Endothelial cell of umbilical vein (primary cell): ENCODE measurements at regions not wholly inside any gene's neighbourhood (a gene's known extent, or its start where the extent isn't known, plus 50 kb on each side); places are given as distances from the start of the nearest gene placed in this dataset.

Source experiments
- BruUV-seq: library from RNA; stranded (reverse); fragments of 400-500 nt; replicated peaks from 2 replicates; lab custom pipeline; 2021; lab: Mats Ljungman, UMichigan
- CTCF ChIA-PET: fragments of 300-600, 350-600 bp; sonication (Branson Sonifier 250); formaldehyde crosslinking; loops from one replicate; lab custom pipeline; 2021; ENCODE audit warnings: antibody characterized with exemption, inconsistent platforms; lab: Charles Lee
- POLR2A ChIA-PET: fragments of 300-600, 350-600 bp; sonication (Branson Sonifier 250); formaldehyde crosslinking; loops from one replicate; lab custom pipeline; 2021; ENCODE audit warnings: antibody characterized with exemption, inconsistent platforms; lab: Charles Lee
- DNase-seq: peaks from one replicate; pipeline ENCODE4 v3.0.0-alpha.2; 2011; ENCODE audit warnings: low read depth, low spot score
- FAIRE-seq: peaks from 2 replicates; lab custom pipeline; 2011; peaks lifted over from hg19 to GRCh38; lab: Jason Lieb, UNC
- H2AFZ ChIP-seq: 2 replicates; pipeline ENCODE4 v1.6.0; 2012; ENCODE audit warnings: low read depth, low read length, control low read depth, inconsistent platforms
- H3K27ac ChIP-seq: 2 replicates; pipeline ENCODE4 v1.5.1; 2011; ENCODE audit warnings: low read depth, mild to moderate bottlenecking, control low read depth, low read length, moderate library complexity; ENCODE audit not compliant: insufficient read depth
- H3K27me3 ChIP-seq, 2 experiments: 2 replicates each; pipeline versions ENCODE4 v1.6.0 to v1.6.1; 2011; ENCODE audit warnings: low read length in 2 of 2, mixed read lengths in 1 of 2; ENCODE audit not compliant: control insufficient read depth in 2 of 2, insufficient read depth in 2 of 2
- H3K36me3 ChIP-seq, 2 experiments: 2 replicates in 1 of 2; 3 replicates in 1 of 2; pipeline ENCODE4 v1.5.1; 2011; ENCODE audit warnings: low read length in 2 of 2, mild to moderate bottlenecking in 1 of 2, moderate library complexity in 1 of 2; ENCODE audit not compliant: control insufficient read depth in 2 of 2, insufficient read depth in 2 of 2; ENCODE audit errors: extremely low read depth in 1 of 2
- H3K4me1 ChIP-seq: 3 replicates; pipeline ENCODE4 v1.5.1; 2011; ENCODE audit warnings: mild to moderate bottlenecking, low read length; ENCODE audit not compliant: control insufficient read depth, insufficient read depth; ENCODE audit errors: extremely low read depth
- H3K4me2 ChIP-seq: 2 replicates; pipeline ENCODE4 v1.6.1; 2011; ENCODE audit warnings: low read length, control low read depth, mixed read lengths; ENCODE audit not compliant: insufficient read depth
- H3K4me3 ChIP-seq, 3 experiments: fragments of 200-600 bp in 1 of 3; sonication (generic), shearing (Covaris generic) in 1 of 3; replicated peaks in 1 of 3; 2 replicates each; pipeline ENCODE4 v1.5.1; 2011 to 2016; ENCODE audit warnings: control low read depth in 3 of 3, low read length in 3 of 3, mild to moderate bottlenecking in 2 of 3, inconsistent platforms in 1 of 3, low read depth in 1 of 3, moderate library complexity in 1 of 3; ENCODE audit not compliant: insufficient read depth in 1 of 3
- H3K79me2 ChIP-seq: 2 replicates; pipeline ENCODE4 v1.6.0; 2012; ENCODE audit warnings: low read length, inconsistent platforms; ENCODE audit not compliant: control insufficient read depth, insufficient read depth
- H3K9ac ChIP-seq: replicated peaks from 2 replicates; pipeline ENCODE3; 2011; ENCODE audit warnings: low read length, control low read depth; ENCODE audit not compliant: insufficient read depth; ENCODE audit errors: extremely low read depth
- H3K9me1 ChIP-seq: replicated peaks from 3 replicates; pipeline ENCODE4 v1.6.0; 2011; ENCODE audit warnings: mild to moderate bottlenecking, low read length; ENCODE audit not compliant: control insufficient read depth, insufficient read depth; ENCODE audit errors: extremely low read depth
- H3K9me3 ChIP-seq: replicated peaks from 2 replicates; pipeline ENCODE4 v1.5.1; 2012; ENCODE audit warnings: low read length, inconsistent platforms; ENCODE audit not compliant: control insufficient read depth, insufficient read depth
- H4K20me1 ChIP-seq: replicated peaks from 2 replicates; pipeline ENCODE3; 2011; ENCODE audit warnings: mild to moderate bottlenecking, low read length; ENCODE audit not compliant: control insufficient read depth, insufficient read depth; ENCODE audit errors: extremely low read depth
- EZH2 ChIP-seq: IDR thresholded peaks from 2 replicates; pipeline ENCODE4 v1.6.1; 2012; ENCODE audit warnings: borderline replicate concordance, low read depth, mild to moderate bottlenecking, moderate library complexity, low read length, inconsistent platforms; ENCODE audit not compliant: severe bottlenecking
- FOS ChIP-seq: IDR thresholded peaks from 2 replicates; pipeline ENCODE4 v1.6.1; 2011; ENCODE audit warnings: mild to moderate bottlenecking, low read length, moderate library complexity, borderline replicate concordance; ENCODE audit not compliant: insufficient read depth
- GATA2 ChIP-seq: IDR thresholded peaks from 2 replicates; pipeline ENCODE4 v1.7.0; 2011; ENCODE audit warnings: low read depth, mild to moderate bottlenecking, moderate library complexity, mixed read lengths, low read length; ENCODE audit not compliant: insufficient read length, insufficient read depth
- JUN ChIP-seq: IDR thresholded peaks from 2 replicates; pipeline ENCODE4 v1.6.1; 2011; ENCODE audit warnings: borderline replicate concordance, low read depth; ENCODE audit not compliant: insufficient read length, insufficient read depth
- MYC ChIP-seq: IDR thresholded peaks from one replicate; pipeline ENCODE4 v1.6.1; 2011; ENCODE audit warnings: mild to moderate bottlenecking, low read depth, low read length
- POLR2A ChIP-seq: IDR thresholded peaks from 2 replicates; pipeline ENCODE4 v1.6.1; 2012; ENCODE audit warnings: low read depth, mild to moderate bottlenecking, control low read depth, low read length
- POLR2AphosphoS5 ChIP-seq: IDR thresholded peaks from 2 replicates; pipeline ENCODE4 v1.6.1; 2012; ENCODE audit warnings: low read depth, mild to moderate bottlenecking, control low read depth, low read length, moderate library complexity; ENCODE audit not compliant: insufficient read depth
- dilution Hi-C: fragments of 300-500 bp; cut with MboI; formaldehyde crosslinking; loops from one replicate; pipeline ENCODE4 v1.15.0; 2019; ENCODE audit warnings: low sequenced_read_pairs; ENCODE audit not compliant: extremely low pct_ligation_motif_present
- intact Hi-C: fragments of 100-400 bp; cut with micrococcal nuclease; formaldehyde crosslinking; loops from one replicate; pipeline ENCODE4 v1.10.0; 2022
- TF ChIP-seq, protein P1 (sequence below): IDR thresholded peaks from 2 replicates; pipeline ENCODE4 v1.6.1; 2011; ENCODE audit not compliant: insufficient read depth, insufficient read length
- TF ChIP-seq, protein P2 (sequence below), 2 donors: IDR thresholded peaks; 1 replicate in 1 of 2; 2 replicates in 1 of 2; pipeline ENCODE4 v1.5.1; 2011; ENCODE audit warnings: low read length in 2 of 2, mild to moderate bottlenecking in 2 of 2, moderate library complexity in 2 of 2, control low read depth in 1 of 2, inconsistent platforms in 1 of 2, low read depth in 1 of 2; ENCODE audit not compliant: insufficient read depth in 1 of 2; ENCODE audit errors: extremely low read depth in 1 of 2

DNA sequence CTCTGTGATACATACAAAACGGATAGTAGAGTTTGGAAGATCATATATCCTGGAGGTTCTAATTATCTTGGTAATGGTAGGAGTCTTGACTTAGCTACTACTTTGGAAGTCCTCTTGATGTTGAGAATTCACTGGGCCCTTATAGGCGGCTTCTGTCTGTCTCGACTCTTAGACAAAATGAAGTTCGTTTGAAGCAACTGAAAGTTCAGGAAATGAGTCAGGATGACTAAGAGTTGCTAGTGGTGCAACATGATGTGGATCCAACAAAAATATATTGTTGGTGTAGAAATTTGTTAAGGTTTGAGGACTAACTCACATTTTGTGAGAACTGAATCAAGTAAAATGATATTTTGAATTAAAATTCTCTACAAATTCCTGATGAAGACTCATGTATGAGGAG lies 272.7 kb downstream of the AEBP2 start:
- DNase-seq (peak; percentile 70), FAIRE-seq (peak; percentile 52)
- Histone ChIP-seq H3K9ac (no peak overlapping the region), H3K9me3 (no peaks in the 10 kb centered on the region), H2AFZ (no peak overlapping the region), H3K36me3 (no peaks in the 10 kb centered on the region), H3K4me3 (no peak overlapping the region), H3K27ac (peak overlapping the region; percentile 67), H3K4me1 (peaks cover 13% of the 10 kb centered on the region), H3K4me2 (peak overlapping the region; percentile 38), H3K79me2 (no peaks in the 10 kb centered on the region), H4K20me1 (no peaks in the 10 kb centered on the region), H3K27me3 (no peaks in the 10 kb centered on the region), H3K9me1 (no peaks in the 10 kb centered on the region)
- dilution Hi-C loops (no loop called here), intact Hi-C loops (loop anchor here (1.0 kb wide), 1 partner anchor 29 kb away; no protein-coding TSS in a partner anchor)
- BruUV-seq, result no TSS peak
- TF ChIP-seq FOS (peak; percentile 85), POLR2A (no peak), EZH2 (no peak), JUN (peak; percentile 91), MYC (no peak), POLR2AphosphoS5 (peak; percentile 65), GATA2 (no peak)
- TF ChIP-seq, protein P1, sequence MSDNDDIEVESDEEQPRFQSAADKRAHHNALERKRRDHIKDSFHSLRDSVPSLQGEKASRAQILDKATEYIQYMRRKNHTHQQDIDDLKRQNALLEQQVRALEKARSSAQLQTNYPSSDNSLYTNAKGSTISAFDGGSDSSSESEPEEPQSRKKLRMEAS, result no peak
- TF ChIP-seq, protein P2, sequence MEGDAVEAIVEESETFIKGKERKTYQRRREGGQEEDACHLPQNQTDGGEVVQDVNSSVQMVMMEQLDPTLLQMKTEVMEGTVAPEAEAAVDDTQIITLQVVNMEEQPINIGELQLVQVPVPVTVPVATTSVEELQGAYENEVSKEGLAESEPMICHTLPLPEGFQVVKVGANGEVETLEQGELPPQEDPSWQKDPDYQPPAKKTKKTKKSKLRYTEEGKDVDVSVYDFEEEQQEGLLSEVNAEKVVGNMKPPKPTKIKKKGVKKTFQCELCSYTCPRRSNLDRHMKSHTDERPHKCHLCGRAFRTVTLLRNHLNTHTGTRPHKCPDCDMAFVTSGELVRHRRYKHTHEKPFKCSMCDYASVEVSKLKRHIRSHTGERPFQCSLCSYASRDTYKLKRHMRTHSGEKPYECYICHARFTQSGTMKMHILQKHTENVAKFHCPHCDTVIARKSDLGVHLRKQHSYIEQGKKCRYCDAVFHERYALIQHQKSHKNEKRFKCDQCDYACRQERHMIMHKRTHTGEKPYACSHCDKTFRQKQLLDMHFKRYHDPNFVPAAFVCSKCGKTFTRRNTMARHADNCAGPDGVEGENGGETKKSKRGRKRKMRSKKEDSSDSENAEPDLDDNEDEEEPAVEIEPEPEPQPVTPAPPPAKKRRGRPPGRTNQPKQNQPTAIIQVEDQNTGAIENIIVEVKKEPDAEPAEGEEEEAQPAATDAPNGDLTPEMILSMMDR (IDR thresholded peaks at IDR 0.05; ENCODE audit: extremely low read depth in 1 of 2, insufficient read depth in 1 of 2, low read depth in 1 of 2, low read length in 2 of 2), result no peak
- ChIA-PET POLR2A (no interaction called here), CTCF (interaction anchor here (1.3 kb wide), 1 partner anchor 140 kb away, joined by 3 read pairs; no protein-coding TSS in a partner anchor)
